ENCODE measurements at regions not wholly inside any gene's neighbourhood (a gene's known extent, or its start where the extent isn't known, plus 50 kb on each side); places are given as distances from the start of the nearest gene placed in this dataset.
A peak's percentile ranks its signal among the peaks of the same experiment; 100 is the strongest.
"Not testable (repeated sequence)": the region's sequence is repeated elsewhere in the genome, so short reads cannot be mapped to it uniquely, and the experiment has no call there.

GRCh38 chr6:135655055-135655454 lies 157.5 kb upstream of the AHI1 start:
- no peak for DNase-seq (ENCODE audit: low read depth)

GRCh38 chr6:135657207-135657606 lies 159.7 kb upstream of the AHI1 start:
- DNase-seq (ENCODE audit: low read depth): no peak

- no peak for DNase-seq (ENCODE audit: low read depth)
These were observed 160.9 kb upstream of the AHI1 start for GRCh38 chr6:135658481-135658880.

GRCh38 chr6:135658916-135659315 lies 161.4 kb upstream of the AHI1 start:
- no peak for DNase-seq (ENCODE audit: low read depth)

- DNase-seq (ENCODE audit: low read depth): no peak
These were observed 167.0 kb upstream of the AHI1 start for GRCh38 chr6:135664527-135664926.

- no peak for DNase-seq (ENCODE audit: low read depth)
These were observed 168.4 kb upstream of the AHI1 start for GRCh38 chr6:135665935-135666334.

GRCh38 chr6:135667691-135668455 lies 170.3 kb upstream of the AHI1 start:
- DNase-seq (ENCODE audit: low read depth): no peak

- DNase-seq (ENCODE audit: low read depth): no peak
These were observed 174.7 kb upstream of the AHI1 start for GRCh38 chr6:135672256-135672655.

- no peak for DNase-seq (ENCODE audit: low read depth)
These were observed 176.2 kb upstream of the AHI1 start for GRCh38 chr6:135673501-135674309.

- DNase-seq (ENCODE audit: low read depth): no peak
These were observed 176.5 kb upstream of the PDE7B start for GRCh38 chr6:135675026-135675425.

GRCh38 chr6:135675862-135676261 lies 175.6 kb upstream of the PDE7B start:
- peak; percentile 16 for DNase-seq (ENCODE audit: low read depth)

GRCh38 chr6:135680964-135681913 lies 170.3 kb upstream of the PDE7B start:
- DNase-seq (ENCODE audit: low read depth): no peak

GRCh38 chr6:135686784-135687301 lies 164.7 kb upstream of the PDE7B start:
- DNase-seq (ENCODE audit: low read depth): peak; percentile 16

- not testable (repeated sequence) for DNase-seq (ENCODE audit: low read depth)
These were observed 163.0 kb upstream of the PDE7B start for GRCh38 chr6:135688476-135688875.

GRCh38 chr6:135692426-135692825 lies 159.1 kb upstream of the PDE7B start:
- no peak for DNase-seq (ENCODE audit: low read depth)

GRCh38 chr6:135693811-135694370 lies 157.6 kb upstream of the PDE7B start:
- no peak for DNase-seq (ENCODE audit: low read depth)

- DNase-seq (ENCODE audit: low read depth): no peak
These were observed 151.8 kb upstream of the PDE7B start for GRCh38 chr6:135699705-135700104.

- no peak for DNase-seq (ENCODE audit: low read depth)
These were observed 150.1 kb upstream of the PDE7B start for GRCh38 chr6:135701426-135701825.

GRCh38 chr6:135703007-135703406 lies 148.5 kb upstream of the PDE7B start:
- no peak for DNase-seq (ENCODE audit: low read depth)

- no peak for DNase-seq (ENCODE audit: low read depth)
These were observed 147.9 kb upstream of the PDE7B start for GRCh38 chr6:135703621-135704020.

- DNase-seq (ENCODE audit: low read depth): no peak
These were observed 144.1 kb upstream of the PDE7B start for GRCh38 chr6:135707426-135707825.

GRCh38 chr6:135710042-135710441 lies 141.5 kb upstream of the PDE7B start:
- DNase-seq (ENCODE audit: low read depth): no peak

All from HS-5 (cell line).